Stomach (tissue), 8 donors: ENCODE measurements at regions not wholly inside any gene's neighbourhood (a gene's known extent, or its start where the extent isn't known, plus 50 kb on each side); places are given as distances from the start of the nearest gene placed in this dataset.

ENCODE experiments used
- DNase-seq, 2 donors: peaks; one replicate each; pipeline versions ENCODE4 v3.0.0 to v3.0.0-alpha.2; 2013 to 2019
- H3K27ac ChIP-seq, 5 donors: fragments of 200-600 bp in 4 of 5; sonication (generic) in 4 of 5; one replicate each; pipeline ENCODE4 v1.5.1; 2013 to 2019; ENCODE audit warnings: mild to moderate bottlenecking in 1 of 5, moderate library complexity in 1 of 5
- H3K27me3 ChIP-seq, 3 donors: fragments of 200-600 bp; sonication (generic); one replicate each; pipeline ENCODE4 v1.5.1; 2017 to 2019; ENCODE audit warnings: mixed run types in 1 of 3
- H3K36me3 ChIP-seq, 4 donors: fragments of 200-600 bp; sonication (generic); 1 replicate in 3 of 4; 2 replicates in 1 of 4; pipeline ENCODE4 v1.5.1; 2016 to 2019
- H3K4me1 ChIP-seq, 4 donors: fragments of 200-600 bp; sonication (generic); one replicate each; pipeline ENCODE4 v1.5.1; 2016 to 2019
- H3K4me3 ChIP-seq, 4 donors: fragments of 200-600 bp; sonication (generic) in 3 of 4; one replicate each; pipeline ENCODE4 v1.5.1; 2016 to 2019; ENCODE audit warnings: mild to moderate bottlenecking in 1 of 4
- H3K9me3 ChIP-seq, 4 donors: fragments of 200-600 bp; sonication (generic); one replicate each; pipeline ENCODE4 v1.5.1; 2016 to 2019
- EP300 ChIP-seq: sonication (generic); formaldehyde crosslinking; IDR thresholded peaks from one replicate; pipeline ENCODE4 v1.6.1; 2017; ENCODE audit warnings: antibody characterized with exemption
- POLR2A ChIP-seq, 4 donors: fragments of 450-650 bp; IDR thresholded peaks; one replicate each; pipeline ENCODE4 v1.6.1; 2016; ENCODE audit warnings: antibody characterized with exemption in 4 of 4, control low read depth in 2 of 4, mild to moderate bottlenecking in 1 of 4, moderate library complexity in 1 of 4
- POLR2AphosphoS5 ChIP-seq, 3 donors: sonication (generic); formaldehyde crosslinking; IDR thresholded peaks; one replicate each; pipeline ENCODE4 v1.6.1; 2016; ENCODE audit warnings: antibody characterized with exemption in 3 of 3
- WGBS, 5 donors: extraction: QIAGEN DNeasy Blood & Tissue Kit in 3 of 5; methylation state at CpG; one replicate each; pipeline versions ENCODE4 v1.1.5 to v1.1.7; 2013 to 2018; 5-methylcytosine and 5-hydroxymethylcytosine counted together
- intact Hi-C: fragments of 100-400 bp; cut with DNase I; formaldehyde crosslinking; loops from one replicate; pipeline ENCODE4 v1.15.1; 2023; ENCODE audit warnings: low total_unique reads
- TF ChIP-seq, protein P1 (sequence below), 7 experiments: fragments of 450-650 bp in 4 of 7; fragments of 200-600 bp in 3 of 7; sonication (generic) in 3 of 7; IDR thresholded peaks; one replicate each; pipeline ENCODE4 v1.5.1; 2016 to 2019; ENCODE audit warnings: antibody characterized with exemption in 7 of 7, control low read depth in 2 of 7, mild to moderate bottlenecking in 1 of 7
- donor health status: healthy with polysubstance abuse.
- donor health status: Bipolar disorder and iron deficiency.
- donor health status: healthy.

DNA sequence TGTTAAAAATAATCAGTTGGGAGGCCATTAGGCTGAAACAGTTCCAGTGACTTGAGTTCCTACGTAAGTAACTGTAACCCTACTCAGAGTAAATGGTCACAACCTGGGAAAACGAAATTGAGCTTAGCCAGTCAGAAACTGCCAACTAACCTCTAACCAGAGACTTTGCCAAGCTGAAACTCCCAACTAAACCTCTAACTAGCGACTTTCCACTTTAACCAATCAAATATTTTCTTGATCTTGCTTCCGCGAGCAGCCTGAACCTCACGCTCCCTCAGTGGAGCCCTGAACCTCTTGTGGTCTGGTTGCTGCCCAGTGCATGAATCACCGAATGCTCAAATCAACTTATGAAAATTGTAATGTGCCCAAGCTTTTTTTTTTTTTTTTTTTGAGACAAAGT, 156.2 kb downstream of the MED10 start:
- peaks cover 0 to 6% (median 0%) of the 10 kb centered on the region in 4 donors for H3K9me3 ChIP-seq
- H3K4me3 ChIP-seq, result no peak overlapping the region
- H3K4me1 ChIP-seq, result no peaks in the 10 kb centered on the region
- H3K27ac ChIP-seq, result no peak overlapping the region
- 71 to 79% (median 72%) methylated on average over 7 of the region's 7 CpGs for WGBS, 5 donors
- intact Hi-C loops, result no loop called here
- no peak for DNase-seq
- no peaks in the 10 kb centered on the region for H3K36me3 ChIP-seq
- TF ChIP-seq POLR2A (IDR thresholded peaks at IDR 0.05) (no peak), POLR2AphosphoS5 (IDR thresholded peaks at IDR 0.05) (no peak), EP300 (no peak)
- TF ChIP-seq, protein P1, sequence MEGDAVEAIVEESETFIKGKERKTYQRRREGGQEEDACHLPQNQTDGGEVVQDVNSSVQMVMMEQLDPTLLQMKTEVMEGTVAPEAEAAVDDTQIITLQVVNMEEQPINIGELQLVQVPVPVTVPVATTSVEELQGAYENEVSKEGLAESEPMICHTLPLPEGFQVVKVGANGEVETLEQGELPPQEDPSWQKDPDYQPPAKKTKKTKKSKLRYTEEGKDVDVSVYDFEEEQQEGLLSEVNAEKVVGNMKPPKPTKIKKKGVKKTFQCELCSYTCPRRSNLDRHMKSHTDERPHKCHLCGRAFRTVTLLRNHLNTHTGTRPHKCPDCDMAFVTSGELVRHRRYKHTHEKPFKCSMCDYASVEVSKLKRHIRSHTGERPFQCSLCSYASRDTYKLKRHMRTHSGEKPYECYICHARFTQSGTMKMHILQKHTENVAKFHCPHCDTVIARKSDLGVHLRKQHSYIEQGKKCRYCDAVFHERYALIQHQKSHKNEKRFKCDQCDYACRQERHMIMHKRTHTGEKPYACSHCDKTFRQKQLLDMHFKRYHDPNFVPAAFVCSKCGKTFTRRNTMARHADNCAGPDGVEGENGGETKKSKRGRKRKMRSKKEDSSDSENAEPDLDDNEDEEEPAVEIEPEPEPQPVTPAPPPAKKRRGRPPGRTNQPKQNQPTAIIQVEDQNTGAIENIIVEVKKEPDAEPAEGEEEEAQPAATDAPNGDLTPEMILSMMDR (IDR thresholded peaks at IDR 0.05), result no peak
- no peaks in the 10 kb centered on the region for H3K27me3 ChIP-seq

DNA sequence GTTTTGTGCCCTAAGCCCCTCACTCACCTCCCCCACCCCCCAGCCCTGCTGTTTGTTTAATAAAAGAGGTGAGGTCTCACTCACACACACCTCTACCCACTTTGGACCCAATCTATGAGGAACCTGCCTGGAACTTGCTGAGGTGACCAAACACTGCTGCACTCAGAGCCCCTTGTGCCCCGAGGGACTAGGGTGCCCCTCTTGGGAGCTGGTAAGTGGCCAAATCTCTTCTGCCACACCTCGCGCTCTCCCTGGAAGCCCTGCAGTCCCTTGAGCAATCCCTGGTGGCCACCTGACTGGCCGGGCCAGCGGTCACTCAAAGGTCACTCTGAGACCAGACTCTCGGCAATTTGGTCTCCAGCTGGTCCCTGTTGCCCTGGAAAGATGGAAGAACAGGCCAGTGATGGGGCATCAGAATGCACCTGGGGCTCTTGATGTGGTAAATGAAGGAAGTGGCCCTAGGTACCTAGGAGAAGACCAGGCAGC, 157.2 kb downstream of the MED10 start:
- H3K4me3 ChIP-seq, result no peak overlapping the region
- TF ChIP-seq POLR2AphosphoS5 (IDR thresholded peaks at IDR 0.05), result no peak
- TF ChIP-seq EP300, result no peak
- H3K27ac ChIP-seq, result no peak overlapping the region
- DNase-seq, result no peak
- 87 to 92% (median 91%) methylated on average over 5 to 6 of the region's 6 CpGs for WGBS, 5 donors
- H3K27me3 ChIP-seq, result no peaks in the 10 kb centered on the region
- H3K4me1 ChIP-seq, result no peaks in the 10 kb centered on the region
- H3K36me3 ChIP-seq, result no peaks in the 10 kb centered on the region
- peaks cover 0 to 6% (median 0%) of the 10 kb centered on the region in 4 donors for H3K9me3 ChIP-seq
- intact Hi-C loops, result no loop called here

DNA sequence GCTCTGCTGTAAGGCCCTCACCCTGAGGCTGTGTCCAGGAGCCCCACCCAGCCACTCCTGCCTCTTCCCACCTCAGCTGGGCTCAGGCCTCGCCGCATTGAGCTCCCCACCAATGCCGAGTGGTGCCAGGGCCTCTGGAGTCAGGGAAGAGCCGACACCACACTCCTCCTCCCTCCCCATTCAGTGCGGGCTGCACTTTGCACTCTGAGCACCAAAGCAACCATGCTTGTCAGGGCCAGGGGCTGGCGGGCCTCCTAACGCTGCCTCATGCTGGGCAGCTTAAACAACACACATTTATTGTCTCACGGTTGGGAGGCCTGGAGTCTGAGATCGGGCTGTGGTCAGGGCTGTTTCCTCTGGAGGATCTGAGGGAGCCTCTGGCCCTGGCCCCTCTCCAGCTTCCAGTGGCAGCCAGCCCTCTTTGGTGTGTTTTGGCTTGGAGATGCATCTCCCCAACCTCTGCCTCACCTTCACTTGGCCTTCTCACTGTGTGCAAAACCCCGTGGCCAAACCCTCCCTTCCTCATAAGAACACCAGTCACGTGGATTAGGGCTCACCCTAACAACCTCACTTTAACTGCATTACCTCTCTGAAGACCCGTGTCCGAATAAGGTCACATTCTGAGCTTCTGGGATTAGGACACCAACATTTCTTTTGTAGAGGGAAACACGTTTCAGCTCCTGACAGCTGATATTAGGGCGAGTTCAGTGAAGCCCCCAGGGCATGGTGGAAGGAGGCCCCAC, 157.8 kb downstream of the MED10 start:
- Histone ChIP-seq H3K27ac (no peak overlapping the region), H3K4me1 (no peaks in the 10 kb centered on the region), H3K27me3 (no peaks in the 10 kb centered on the region), H3K36me3 (no peaks in the 10 kb centered on the region), H3K4me3 (no peak overlapping the region), H3K9me3 (peaks cover 0 to 6% (median 0%) of the 10 kb centered on the region in 4 donors)
- no peak for TF ChIP-seq POLR2AphosphoS5 (IDR thresholded peaks at IDR 0.05)
- TF ChIP-seq EP300, result no peak
- DNase-seq, result peak in 1 of 2 donors; percentile 20
- 41 to 47% (median 43%) methylated on average over 12 to 15 of the region's 15 CpGs for WGBS, 5 donors
- intact Hi-C loops, result no loop called here

DNA sequence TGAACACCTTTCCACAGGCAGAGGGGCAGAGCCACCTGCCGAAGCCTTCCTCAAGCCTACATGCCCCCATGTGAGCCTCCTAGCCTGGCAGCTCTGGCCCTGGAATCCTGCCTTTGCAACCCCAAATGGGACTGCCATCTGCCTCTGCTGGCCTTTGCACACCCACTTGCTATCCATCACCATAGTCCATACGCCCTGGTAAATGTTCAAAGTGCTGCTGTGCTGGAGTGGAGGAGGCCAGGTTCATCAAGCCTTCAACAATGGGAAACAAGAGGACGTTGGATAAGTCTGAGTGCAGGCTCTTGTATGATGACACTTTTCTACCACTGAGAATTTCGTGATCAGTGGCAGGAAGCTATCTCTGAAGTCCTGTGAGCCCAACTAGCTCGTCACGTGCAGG, 159.8 kb downstream of the MED10 start:
- Histone ChIP-seq H3K9me3 (peaks cover 0 to 2% (median 0%) of the 10 kb centered on the region in 4 donors), H3K27ac (no peak overlapping the region), H3K27me3 (no peaks in the 10 kb centered on the region), H3K4me3 (no peak overlapping the region), H3K4me1 (no peaks in the 10 kb centered on the region), H3K36me3 (no peaks in the 10 kb centered on the region)
- DNase-seq, result no peak
- intact Hi-C loops, result no loop called here
- TF ChIP-seq EP300, result no peak
- TF ChIP-seq, protein P1 (IDR thresholded peaks at IDR 0.05), result no peak
- no peak for TF ChIP-seq POLR2AphosphoS5 (IDR thresholded peaks at IDR 0.05)
- no peak for TF ChIP-seq POLR2A (IDR thresholded peaks at IDR 0.05)
- 65 to 84% (median 73%) methylated on average over 6 of the region's 6 CpGs for WGBS, 5 donors

DNA sequence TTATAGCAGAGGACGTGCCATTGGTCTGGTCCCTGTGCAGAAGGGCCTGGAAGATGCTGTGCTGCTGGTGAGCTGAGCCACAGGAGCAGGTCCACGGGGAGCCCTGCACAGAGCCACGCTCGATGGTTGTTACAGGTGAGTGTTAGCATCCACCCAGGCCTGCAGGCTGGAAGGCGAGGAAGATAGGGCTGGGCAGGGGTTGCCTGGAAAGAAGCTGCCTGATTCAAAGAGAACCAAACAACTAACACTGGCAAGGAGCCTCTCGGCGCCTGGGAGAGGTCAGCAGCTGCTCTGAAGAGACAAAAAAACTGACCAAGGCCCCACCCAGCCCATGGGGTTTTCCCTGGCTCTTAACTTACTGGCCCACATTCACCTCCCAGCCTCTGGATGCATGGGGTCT, 160.2 kb downstream of the MED10 start:
- Histone ChIP-seq H3K27ac (no peak overlapping the region), H3K4me3 (no peak overlapping the region), H3K27me3 (no peaks in the 10 kb centered on the region), H3K9me3 (no peaks in the 10 kb centered on the region), H3K36me3 (no peaks in the 10 kb centered on the region), H3K4me1 (no peaks in the 10 kb centered on the region)
- TF ChIP-seq EP300, result no peak
- no peak for TF ChIP-seq POLR2A (IDR thresholded peaks at IDR 0.05)
- TF ChIP-seq, protein P1 (IDR thresholded peaks at IDR 0.05), result no peak
- TF ChIP-seq POLR2AphosphoS5 (IDR thresholded peaks at IDR 0.05), result no peak
- DNase-seq, result no peak
- intact Hi-C loops, result no loop called here
- WGBS, 5 donors, result 84 to 93% (median 88%) methylated on average over 7 of the region's 7 CpGs
